Heart right ventricle (tissue), 16 donors: ENCODE measurements at regions not wholly inside any gene's neighbourhood (a gene's known extent, or its start where the extent isn't known, plus 50 kb on each side); places are given as distances from the start of the nearest gene placed in this dataset.

Experiments
- ATAC-seq, 8 donors: fragments of 200-7000 bp; cut with Tn5 transposase; one replicate each; pipeline ENCODE4 v1.9.1; 2020; ENCODE audit warnings: mild to moderate bottlenecking in 8 of 8, moderate library complexity in 8 of 8, moderate number of reproducible peaks in 1 of 8
- DNase-seq, 2 donors: peaks; one replicate each; pipeline ENCODE4 v3.0.0-alpha.2; 2020
- H3K27ac ChIP-seq, 10 donors: fragments of 200-600 bp; sonication (generic) in 2 of 10; one replicate each; pipeline versions ENCODE4 v1.5.0 to v1.8.0; 2020 to 2022; ENCODE audit warnings: mild to moderate bottlenecking in 3 of 10
- H3K27me3 ChIP-seq, 7 donors: fragments of 200-600 bp; one replicate each; pipeline ENCODE4 v1.8.0; 2021 to 2022; ENCODE audit warnings: mild to moderate bottlenecking in 2 of 7
- H3K36me3 ChIP-seq, 9 donors: fragments of 200-600 bp; sonication (generic) in 1 of 9; one replicate each; pipeline versions ENCODE4 v1.5.0 to v1.8.0; 2020 to 2022; ENCODE audit warnings: mild to moderate bottlenecking in 2 of 9
- H3K4me1 ChIP-seq, 9 donors: fragments of 200-600 bp; sonication (generic) in 1 of 9; one replicate each; pipeline versions ENCODE4 v1.5.0 to v1.8.0; 2020 to 2022; ENCODE audit warnings: mild to moderate bottlenecking in 4 of 9
- H3K4me3 ChIP-seq, 10 donors: fragments of 200-600 bp; sonication (generic) in 2 of 10; one replicate each; pipeline versions ENCODE4 v1.5.0 to v1.8.0; 2020 to 2022; ENCODE audit warnings: mild to moderate bottlenecking in 7 of 10, moderate library complexity in 2 of 10
- H3K9me3 ChIP-seq, 11 donors: fragments of 200-600 bp in 10 of 11; sonication (generic) in 2 of 11; one replicate each; pipeline versions ENCODE4 v1.5.0 to v1.8.0; 2013 to 2022; ENCODE audit warnings: mild to moderate bottlenecking in 2 of 11, control low read depth in 1 of 11, moderate library complexity in 1 of 11
- CTCF ChIP-seq, 9 donors: fragments of 200-600 bp; sonication (generic) in 2 of 9; IDR thresholded peaks; one replicate each; pipeline versions ENCODE4 v1.5.0 to v1.8.0; 2021 to 2022; ENCODE audit warnings: antibody characterized with exemption in 9 of 9, mild to moderate bottlenecking in 5 of 9, moderate library complexity in 1 of 9
- WGBS, 2 donors: extraction: QIAGEN DNeasy Blood & Tissue Kit; methylation state at CpG; one replicate each; pipeline ENCODE4 v1.1.7; 2013; ENCODE audit warnings: inconsistent platforms in 1 of 2; 5-methylcytosine and 5-hydroxymethylcytosine counted together
- intact Hi-C, 10 donors: fragments of 100-400 bp; cut with DNase I; formaldehyde crosslinking; loops; one replicate each; pipeline versions ENCODE4 v1.11.1 to v1.14.2; 2022
- donor health status: Arrhythmogenic right ventricular cardiomyopathy.
- donor health status: ischemic (EF 13 %, LVEDD 7.1; RV severe dilation, severe dysfunction).
- donor health status: healthy with polysubstance abuse.
- donor health status: DM: no; HTN: yes; CAD: no.
- donor health status: DM: no; HTN: no; CAD: no.
- donor health status: ischemic (EF 25% LVEDD 6.9; RV normal size, moderate dysfunction).
- donor health status: ischemic (EF 25% LVEDD 5.7; RV mildly dilated, moderate dysfunction).
- donor health status: healthy.
- donor health status: DM: yes; HTN: yes; CAD: no.
- donor health status: Ischemic cardiomyopathy.
- donor health status: ischemic (EF 35%, LVEDD 5.7; RV mildly dilated, moderate dysfunction).
- donor health status: nonischemic (EF 11% LVEDD 7.7; RV severe dilation, severe dysfunction).
- donor health status: DM: yes; HTN: yes; CAD: no.
- donor health status: PGD.
- donor health status: ischemic (EF 29% LVEDD 5.4; RV normal size, mild dysfunction).
- donor health status: nonischemic (EF 23%, LVEDD 6.1; RV moderate dilation, normal function).

- 61 to 68% methylated on average over 4 of the region's 4 CpGs for WGBS, 2 donors
- H3K27ac ChIP-seq, result peak overlapping the region in 2 of 10 donors; percentile 44 to 68
- no peak for TF ChIP-seq CTCF (IDR thresholded peaks at IDR 0.05)
- no peaks in the 10 kb centered on the region for H3K9me3 ChIP-seq
- intact Hi-C loops, result loop anchor here in 1 of 10 donors (10.0 kb wide), 1 partner anchor 66 kb away; no protein-coding TSS in a partner anchor
- H3K4me1 ChIP-seq, result peaks cover 6 to 51% (median 32%) of the 10 kb centered on the region in 9 donors
- DNase-seq (no peak), ATAC-seq (no peak)
- no peaks in the 10 kb centered on the region for H3K36me3 ChIP-seq
- no peak overlapping the region for H3K4me3 ChIP-seq
- H3K27me3 ChIP-seq, result no peaks in the 10 kb centered on the region
Observed at GRCh38 chr1:115188680-115189395, 99.5 kb upstream of the TSPAN2 start.

GRCh38 chr1:115186711-115187265 lies 97.5 kb upstream of the TSPAN2 start:
- DNase-seq (no peak), ATAC-seq (no peak)
- H3K4me1 ChIP-seq, result peaks cover 12 to 60% (median 38%) of the 10 kb centered on the region in 9 donors
- H3K36me3 ChIP-seq, result no peaks in the 10 kb centered on the region
- H3K9me3 ChIP-seq, result no peaks in the 10 kb centered on the region
- peak overlapping the region in 1 of 10 donors; percentile 91 for H3K27ac ChIP-seq
- intact Hi-C loops, result loop anchor here in 1 of 10 donors (10.0 kb wide), 1 partner anchor 68 kb away; no protein-coding TSS in a partner anchor
- H3K27me3 ChIP-seq, result no peaks in the 10 kb centered on the region
- no peak overlapping the region for H3K4me3 ChIP-seq
- 64 to 72% methylated on average over 8 of the region's 8 CpGs for WGBS, 2 donors
- no peak for TF ChIP-seq CTCF (IDR thresholded peaks at IDR 0.05)

GRCh38 chr1:115185336-115185735 lies 96.0 kb upstream of the TSPAN2 start:
- no peaks in the 10 kb centered on the region for H3K27me3 ChIP-seq
- no peak for TF ChIP-seq CTCF (IDR thresholded peaks at IDR 0.05)
- intact Hi-C loops, result loop anchor here in 1 of 10 donors (10.0 kb wide), 1 partner anchor 69 kb away; no protein-coding TSS in a partner anchor
- H3K4me1 ChIP-seq, result peaks cover 7 to 53% (median 33%) of the 10 kb centered on the region in 9 donors
- H3K9me3 ChIP-seq, result no peaks in the 10 kb centered on the region
- peak in 4 of 8 donors; percentile 9 to 14 (median 11) for ATAC-seq
- H3K27ac ChIP-seq, result peak overlapping the region; percentile 79 to 91 (median 86)
- DNase-seq, result no peak
- H3K36me3 ChIP-seq, result no peaks in the 10 kb centered on the region
- peak overlapping the region in 1 of 10 donors; percentile 12 for H3K4me3 ChIP-seq
- WGBS, 2 donors, result 73 to 77% methylated on average over 4 of the region's 4 CpGs

- ATAC-seq (peak in 6 of 8 donors; percentile 43 to 92 (median 69)), DNase-seq (peak in 1 of 2 donors; percentile 15)
- Histone ChIP-seq H3K4me1 (peaks cover 7 to 49% (median 29%) of the 10 kb centered on the region in 9 donors), H3K27ac (peak overlapping the region; percentile 79 to 91 (median 86)), H3K36me3 (no peaks in the 10 kb centered on the region), H3K27me3 (no peaks in the 10 kb centered on the region), H3K9me3 (no peaks in the 10 kb centered on the region), H3K4me3 (peak overlapping the region in 3 of 10 donors; percentile 10 to 12 (median 11))
- intact Hi-C loops, result loop anchor here in 1 of 10 donors (10.0 kb wide), 1 partner anchor 70 kb away; no protein-coding TSS in a partner anchor
- 72 to 75% methylated on average over 5 of the region's 5 CpGs for WGBS, 2 donors
- TF ChIP-seq CTCF (IDR thresholded peaks at IDR 0.05), result no peak
Observed at GRCh38 chr1:115184951-115185331, 95.6 kb upstream of the TSPAN2 start.
